WTC11 (cell line): ENCODE measurements at regions not wholly inside any gene's neighbourhood (a gene's known extent, or its start where the extent isn't known, plus 50 kb on each side); places are given as distances from the start of the nearest gene placed in this dataset.

ENCODE experiments used
- ATF3 ChIP-seq: sonication (generic); formaldehyde crosslinking; conservative IDR thresholded peaks from 2 replicates; pipeline ENCODE4 v1.8.1; 2022; ENCODE audit warnings: mild to moderate bottlenecking, missing genetic modification reagents
- CDX4 ChIP-seq: fragments of 250-450 bp; sonication (Bioruptor Pico); IDR thresholded peaks from 2 replicates; pipeline ENCODE4 v1.9.0; 2021; ENCODE audit warnings: moderate library complexity, mild to moderate bottlenecking, inconsistent platforms, borderline replicate concordance
- CREB1 ChIP-seq: sonication (generic); formaldehyde crosslinking; IDR thresholded peaks from 2 replicates; pipeline ENCODE4 v1.8.0; 2023; ENCODE audit warnings: mild to moderate bottlenecking, missing genetic modification reagents
- CREM ChIP-seq: sonication (generic); formaldehyde crosslinking; IDR thresholded peaks from 2 replicates; pipeline ENCODE4 v1.8.1; 2022; ENCODE audit warnings: mild to moderate bottlenecking, missing genetic modification reagents, moderate library complexity
- CTCF ChIP-seq: fragments of 200-600 bp; IDR thresholded peaks from 2 replicates; pipeline ENCODE4 v1.8.0; 2022; ENCODE audit warnings: antibody characterized with exemption
- FOXJ3 ChIP-seq: sonication (generic); formaldehyde crosslinking; IDR thresholded peaks from 2 replicates; pipeline ENCODE4 v1.9.0; 2021; ENCODE audit warnings: missing genetic modification reagents, mild to moderate bottlenecking, borderline replicate concordance
- MAX ChIP-seq: sonication (generic); formaldehyde crosslinking; IDR thresholded peaks from 2 replicates; pipeline ENCODE4 v1.8.0; 2022; ENCODE audit warnings: mild to moderate bottlenecking, missing genetic modification reagents
- PRRX2 ChIP-seq: fragments of 250-450 bp; sonication (Bioruptor Pico); IDR thresholded peaks from 2 replicates; pipeline ENCODE4 v1.8.0; 2021; ENCODE audit warnings: mild to moderate bottlenecking
- SMAD3 ChIP-seq: sonication (generic); formaldehyde crosslinking; IDR thresholded peaks from 2 replicates; pipeline ENCODE4 v1.8.0; 2022; ENCODE audit warnings: missing genetic modification reagents, mild to moderate bottlenecking, borderline replicate concordance
- ZNF232 ChIP-seq: sonication (generic); formaldehyde crosslinking; IDR thresholded peaks from 2 replicates; pipeline ENCODE4 v1.8.0; 2022; ENCODE audit warnings: mild to moderate bottlenecking, missing genetic modification reagents

- TF ChIP-seq CREM (no peak), CTCF (no peak), FOXJ3 (CRISPR knock-in tag) (no peak), ZNF232 (CRISPR knock-in tag) (no peak), MAX (CRISPR knock-in tag) (no peak), CDX4 (CRISPR knock-in tag) (no peak), SMAD3 (no peak), PRRX2 (CRISPR knock-in tag) (no peak), ATF3 (CRISPR knock-in tag) (no peak), CREB1 (CRISPR knock-in tag) (no peak)
Measured at GRCh38 chrX:110427076-110427475, 68.4 kb downstream of the RTL9 start.
